ENCODE measurements at regions not wholly inside any gene's neighbourhood (a gene's known extent, or its start where the extent isn't known, plus 50 kb on each side); places are given as distances from the start of the nearest gene placed in this dataset.

DNA sequence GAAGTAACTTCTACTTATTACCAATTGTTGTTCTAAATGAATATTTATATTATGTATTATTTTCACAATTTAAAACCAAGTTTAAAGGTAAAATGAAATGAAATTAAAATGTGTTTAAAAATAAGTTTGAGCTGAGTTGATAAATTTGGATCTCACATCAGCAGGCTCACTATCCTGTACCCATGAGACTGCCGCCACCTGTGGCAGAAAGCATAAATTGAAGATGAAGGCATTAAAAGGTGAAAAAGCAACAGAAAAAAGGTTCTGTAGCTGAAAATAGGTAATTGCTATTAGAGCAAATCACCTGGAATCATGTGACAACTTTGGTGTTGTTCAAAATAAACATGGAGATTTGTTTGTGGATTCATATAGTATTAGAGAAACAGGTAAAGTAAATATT is 133.0 kb upstream of the CADM2 start:
- Mint-ChIP-seq H3K4me3 (no peak overlapping the region), H3K27me3 (no peaks in the 10 kb centered on the region), H3K4me1 (no peaks in the 10 kb centered on the region), H3K36me3 (no peaks in the 10 kb centered on the region), H3K27ac (no peak overlapping the region), H3K9me3 (ENCODE audit: low read depth) (no peaks in the 10 kb centered on the region)
- CTCF ChIA-PET, result no interaction called here
- no peak for DNase-seq
- no peak for ATAC-seq

GRCh38 chr3:84830476-84830875 is 128.3 kb upstream of the CADM2 start:
- Mint-ChIP-seq H3K27ac (no peak overlapping the region), H3K27me3 (no peaks in the 10 kb centered on the region), H3K4me1 (no peaks in the 10 kb centered on the region), H3K4me3 (no peak overlapping the region), H3K9me3 (ENCODE audit: low read depth) (peaks cover 5% of the 10 kb centered on the region), H3K36me3 (no peaks in the 10 kb centered on the region)
- DNase-seq (no peak), ATAC-seq (no peak)
- CTCF ChIA-PET, result interaction anchor here (1.1 kb wide), 1 partner anchor 9 kb away, joined by 3 read pairs; no protein-coding TSS in a partner anchor

DNA sequence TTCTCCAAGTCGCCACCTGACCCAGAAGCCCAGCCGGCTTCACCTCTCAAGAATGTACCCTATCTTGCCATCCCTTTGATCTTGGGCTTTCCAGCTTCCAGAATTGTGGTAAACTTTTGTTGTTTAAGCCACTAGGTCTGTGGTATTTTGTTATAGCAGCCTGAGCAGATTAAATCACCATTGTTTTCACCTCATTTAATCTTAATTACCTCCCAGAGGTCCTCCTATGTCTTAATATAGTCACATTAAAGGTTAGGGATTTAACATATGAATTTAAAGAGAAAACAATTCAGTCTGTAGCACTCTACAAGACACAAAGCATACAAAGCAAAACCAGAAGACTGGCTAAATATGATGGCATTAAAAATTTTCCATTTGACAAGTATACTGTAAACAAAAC is 123.4 kb upstream of the CADM2 start:
- Mint-ChIP-seq H3K4me1 (no peaks in the 10 kb centered on the region), H3K27me3 (no peaks in the 10 kb centered on the region), H3K9me3 (ENCODE audit: low read depth) (peaks cover 5% of the 10 kb centered on the region), H3K4me3 (no peak overlapping the region), H3K27ac (no peak overlapping the region), H3K36me3 (no peaks in the 10 kb centered on the region)
- no peak for DNase-seq
- CTCF ChIA-PET, result no interaction called here
- no peak for ATAC-seq

DNA sequence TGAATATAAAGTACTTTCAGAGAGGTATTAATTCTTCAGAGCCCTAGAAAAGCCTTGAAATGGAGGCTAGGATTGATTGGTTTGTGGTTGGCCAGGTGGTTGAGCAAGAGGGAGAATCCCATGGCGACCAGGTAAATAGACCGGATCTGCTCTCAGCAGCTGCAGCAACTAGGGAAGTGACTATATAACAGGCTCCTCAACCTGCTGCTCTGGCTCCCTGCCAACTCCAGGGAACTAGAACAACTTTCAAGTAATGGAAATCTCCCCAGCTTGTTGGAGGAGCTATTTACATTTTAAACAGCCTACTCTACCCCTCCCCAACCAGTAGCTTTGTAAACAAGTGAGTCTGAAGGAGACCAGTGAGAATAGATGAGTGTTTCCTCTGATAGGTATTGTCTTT is 121.8 kb upstream of the CADM2 start:
- H3K36me3 Mint-ChIP-seq, result no peaks in the 10 kb centered on the region
- CTCF ChIA-PET, result no interaction called here

GRCh38 chr3:84877092-84877491 is 81.7 kb upstream of the CADM2 start:
- CTCF ChIA-PET, result interaction anchor here (0.6 kb wide), 1 partner anchor 938 kb away, joined by 3 read pairs; no protein-coding TSS in a partner anchor

More for the DNA sequence above, 121.8 kb upstream of the CADM2 start:
- H3K27ac Mint-ChIP-seq, result no peak overlapping the region
- no peak for DNase-seq
- no peaks in the 10 kb centered on the region for H3K27me3 Mint-ChIP-seq
- peaks cover 7% of the 10 kb centered on the region for H3K9me3 Mint-ChIP-seq (ENCODE audit: low read depth)
- no peak overlapping the region for H3K4me3 Mint-ChIP-seq
- ATAC-seq, result no peak
- H3K4me1 Mint-ChIP-seq, result no peaks in the 10 kb centered on the region

GRCh38 chr3:84881288-84881687 is 77.5 kb upstream of the CADM2 start:
- peaks cover 7% of the 10 kb centered on the region for H3K9me3 Mint-ChIP-seq (ENCODE audit: low read depth)
- no peaks in the 10 kb centered on the region for H3K4me1 Mint-ChIP-seq
- H3K27me3 Mint-ChIP-seq, result no peaks in the 10 kb centered on the region
- ATAC-seq (no peak), DNase-seq (no peak)
- H3K36me3 Mint-ChIP-seq, result no peaks in the 10 kb centered on the region
- no peak overlapping the region for H3K4me3 Mint-ChIP-seq
- H3K27ac Mint-ChIP-seq, result no peak overlapping the region
- CTCF ChIA-PET, result no interaction called here

More at GRCh38 chr3:84877092-84877491, 81.7 kb upstream of the CADM2 start:
- Mint-ChIP-seq H3K4me1 (no peaks in the 10 kb centered on the region), H3K9me3 (ENCODE audit: low read depth) (peaks cover 5% of the 10 kb centered on the region), H3K4me3 (no peak overlapping the region), H3K27ac (no peak overlapping the region), H3K27me3 (no peaks in the 10 kb centered on the region), H3K36me3 (no peaks in the 10 kb centered on the region)
- ATAC-seq (no peak), DNase-seq (no peak)

DNA sequence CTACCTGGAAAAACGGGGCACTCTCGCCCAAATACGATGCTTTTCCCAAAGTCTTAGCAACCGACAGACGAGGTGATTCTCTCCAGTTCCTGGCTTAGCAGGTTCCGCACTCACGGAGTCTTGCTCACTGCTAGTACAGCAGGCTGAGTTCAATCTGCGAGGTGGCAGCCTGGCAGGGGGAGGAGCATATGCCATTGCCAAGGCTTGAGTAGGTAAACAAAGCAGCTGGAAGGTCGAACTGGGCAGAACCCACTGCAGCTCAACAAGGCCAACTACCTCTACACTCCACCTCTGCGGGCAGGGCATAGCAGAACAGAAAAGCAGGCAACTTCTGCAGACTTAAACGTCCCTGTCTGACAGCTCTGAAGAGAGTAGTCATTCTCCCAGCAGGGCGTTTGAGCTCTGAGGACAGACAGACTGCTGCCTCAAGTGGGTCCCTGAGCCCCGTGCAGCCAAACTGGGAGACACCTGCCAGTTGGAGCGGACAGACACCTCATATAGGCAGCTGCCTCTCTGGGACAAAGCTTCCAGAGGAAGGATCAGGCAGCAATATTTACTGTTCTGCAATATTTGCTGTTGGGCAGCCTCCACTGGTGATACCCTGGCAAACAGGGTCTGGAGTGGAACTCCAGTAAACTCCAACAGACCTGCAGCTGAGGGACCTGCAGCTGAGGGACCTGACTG is 73.4 kb upstream of the CADM2 start:
- Mint-ChIP-seq H3K4me1 (no peaks in the 10 kb centered on the region), H3K27me3 (no peaks in the 10 kb centered on the region), H3K36me3 (no peaks in the 10 kb centered on the region), H3K27ac (no peak overlapping the region), H3K4me3 (no peak overlapping the region), H3K9me3 (ENCODE audit: low read depth) (peaks cover 7% of the 10 kb centered on the region)
- CTCF ChIA-PET, result no interaction called here
- DNase-seq (no peak), ATAC-seq (no peak)

DNA sequence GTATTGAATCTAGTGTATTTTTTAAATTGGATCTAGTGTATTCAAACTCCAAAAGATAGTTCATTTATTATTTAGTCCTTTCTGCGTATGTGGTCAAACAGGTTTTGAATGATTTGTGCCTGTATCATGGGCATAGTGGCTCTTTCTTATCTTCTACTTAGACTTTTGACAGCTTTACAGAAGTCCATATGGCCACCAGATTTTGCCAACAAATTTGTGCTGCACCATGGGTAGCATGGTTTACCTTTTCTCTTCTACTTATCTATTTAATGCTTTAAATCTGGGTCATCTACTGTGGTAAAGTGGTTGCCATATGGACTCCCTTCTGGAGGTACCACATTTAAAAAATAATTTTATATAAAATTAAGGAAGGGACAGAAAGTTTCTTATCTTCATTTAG is 66.9 kb upstream of the CADM2 start:
- no peak for ATAC-seq
- CTCF ChIA-PET, result no interaction called here
- Mint-ChIP-seq H3K4me1 (no peaks in the 10 kb centered on the region), H3K4me3 (no peak overlapping the region), H3K27me3 (no peaks in the 10 kb centered on the region), H3K9me3 (ENCODE audit: low read depth) (peaks cover 18% of the 10 kb centered on the region), H3K27ac (no peak overlapping the region), H3K36me3 (no peaks in the 10 kb centered on the region)
- no peak for DNase-seq

GRCh38 chr3:84893211-84893610 is 65.6 kb upstream of the CADM2 start:
- no peak overlapping the region for H3K27ac Mint-ChIP-seq
- DNase-seq (no peak), ATAC-seq (no peak)
- H3K4me1 Mint-ChIP-seq, result no peaks in the 10 kb centered on the region
- H3K4me3 Mint-ChIP-seq, result no peak overlapping the region
- CTCF ChIA-PET, result no interaction called here
- no peaks in the 10 kb centered on the region for H3K27me3 Mint-ChIP-seq
- no peaks in the 10 kb centered on the region for H3K36me3 Mint-ChIP-seq
- H3K9me3 Mint-ChIP-seq (ENCODE audit: low read depth), result peaks cover 20% of the 10 kb centered on the region

DNA sequence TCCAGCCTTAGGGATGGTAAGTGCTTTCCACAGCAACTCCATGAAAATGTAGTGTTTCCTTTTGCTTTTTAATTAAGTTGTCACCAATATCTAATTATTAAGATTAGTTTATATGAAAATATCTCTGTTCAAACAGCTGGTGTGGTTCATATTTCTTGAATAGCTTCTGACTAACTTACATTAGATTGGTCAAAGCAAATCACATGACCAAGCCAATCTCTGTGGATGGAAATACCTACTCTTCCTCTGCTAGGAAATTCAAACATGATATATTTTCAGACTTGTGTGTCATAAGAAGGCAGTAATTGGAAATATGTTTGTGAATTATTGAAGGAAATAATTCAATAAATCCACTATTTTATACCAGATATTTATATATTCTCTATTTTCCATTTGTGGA is 54.6 kb upstream of the CADM2 start:
- H3K9me3 Mint-ChIP-seq (ENCODE audit: low read depth), result peaks cover 4% of the 10 kb centered on the region
- H3K36me3 Mint-ChIP-seq, result no peaks in the 10 kb centered on the region
- CTCF ChIA-PET, result no interaction called here
- ATAC-seq, result no peak
- no peak overlapping the region for H3K4me3 Mint-ChIP-seq
- H3K27me3 Mint-ChIP-seq, result no peaks in the 10 kb centered on the region
- no peaks in the 10 kb centered on the region for H3K4me1 Mint-ChIP-seq
- no peak overlapping the region for H3K27ac Mint-ChIP-seq
- no peak for DNase-seq

DNA sequence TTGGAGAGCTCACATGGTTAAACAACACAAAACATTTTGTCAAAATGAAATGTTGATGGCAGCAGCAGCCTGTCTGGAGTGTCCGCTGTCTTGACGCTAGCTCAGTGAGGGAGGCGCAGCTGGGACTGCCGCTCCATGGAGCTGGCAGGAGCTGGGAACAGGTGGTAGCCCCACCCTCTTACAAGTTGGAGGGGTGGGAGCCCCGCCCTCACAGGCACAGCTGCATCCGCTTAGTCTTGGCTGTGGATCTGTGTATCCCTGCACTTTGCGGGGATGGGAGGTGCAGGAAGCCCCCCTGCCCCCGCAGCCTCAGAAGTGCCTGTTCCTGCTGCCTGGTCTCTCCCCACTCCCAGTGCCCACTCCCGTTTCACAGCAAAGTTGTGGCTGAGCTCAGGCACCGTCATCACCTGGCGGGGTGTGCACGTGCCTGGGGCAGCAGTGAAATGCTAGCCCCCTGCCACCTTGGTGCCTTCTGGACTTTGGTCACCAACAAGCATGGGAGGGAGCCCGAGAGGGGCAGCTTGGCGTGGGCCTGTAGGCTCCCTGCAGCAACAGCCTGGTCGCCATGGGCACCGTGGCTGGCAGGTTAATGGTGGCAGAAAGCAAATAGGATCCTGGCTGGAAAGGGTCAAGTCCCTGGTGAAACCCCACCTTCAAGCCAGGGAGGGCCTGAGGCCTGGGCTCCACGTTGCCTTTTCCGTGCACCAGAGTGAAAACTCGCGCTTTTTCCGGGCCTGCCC is 53.8 kb upstream of the CADM2 start:
- no peak for DNase-seq
- CTCF ChIA-PET, result no interaction called here
- Mint-ChIP-seq H3K27ac (no peak overlapping the region), H3K36me3 (no peaks in the 10 kb centered on the region), H3K4me3 (no peak overlapping the region), H3K27me3 (no peaks in the 10 kb centered on the region), H3K9me3 (ENCODE audit: low read depth) (peaks cover 4% of the 10 kb centered on the region), H3K4me1 (no peaks in the 10 kb centered on the region)
- ATAC-seq, result no peak

- Mint-ChIP-seq H3K9me3 (ENCODE audit: low read depth) (peaks cover 6% of the 10 kb centered on the region), H3K27me3 (no peaks in the 10 kb centered on the region), H3K4me3 (no peak overlapping the region), H3K4me1 (no peaks in the 10 kb centered on the region), H3K36me3 (no peaks in the 10 kb centered on the region), H3K27ac (no peak overlapping the region)
- ATAC-seq (no peak), DNase-seq (no peak)
- CTCF ChIA-PET, result no interaction called here
Observed at GRCh38 chr3:84905556-84905920, 53.3 kb upstream of the CADM2 start.

- DNase-seq (no peak), ATAC-seq (no peak)
- Mint-ChIP-seq H3K4me1 (no peaks in the 10 kb centered on the region), H3K4me3 (no peak overlapping the region), H3K9me3 (ENCODE audit: low read depth) (peaks cover 6% of the 10 kb centered on the region), H3K27ac (no peak overlapping the region), H3K27me3 (no peaks in the 10 kb centered on the region), H3K36me3 (no peaks in the 10 kb centered on the region)
- CTCF ChIA-PET, result no interaction called here
Observed at GRCh38 chr3:84906065-84906464, 52.7 kb upstream of the CADM2 start.
